Nephron (organoid): ENCODE measurements at regions not wholly inside any gene's neighbourhood (a gene's known extent, or its start where the extent isn't known, plus 50 kb on each side); places are given as distances from the start of the nearest gene placed in this dataset.

ENCODE experiments used
- H3K27ac Mint-ChIP-seq, 3 experiments: 2 replicates each; pipeline ENCODE4 v1.8.0; 2020; ENCODE audit warnings: mixed read lengths in 3 of 3, mild to moderate bottlenecking in 2 of 3, moderate library complexity in 1 of 3
- H3K27me3 Mint-ChIP-seq: 2 replicates; pipeline ENCODE4 v1.8.0; 2021; ENCODE audit warnings: low read depth, mild to moderate bottlenecking, moderate library complexity, mixed read lengths
- H3K36me3 Mint-ChIP-seq: 2 replicates; pipeline ENCODE4 v1.8.0; 2020; ENCODE audit warnings: low read depth, mixed read lengths
- H3K4me1 Mint-ChIP-seq: 2 replicates; pipeline ENCODE4 v1.8.0; 2020; ENCODE audit warnings: mixed read lengths
- H3K4me3 Mint-ChIP-seq, 3 experiments: 2 replicates each; pipeline ENCODE4 v1.8.0; 2020; ENCODE audit warnings: mild to moderate bottlenecking in 3 of 3, mixed read lengths in 3 of 3, moderate library complexity in 2 of 3
- H3K9me3 Mint-ChIP-seq: 2 replicates; pipeline ENCODE4 v1.8.0; 2020; ENCODE audit warnings: mixed read lengths
- CTCF ChIP-seq, 3 experiments: fragments of 200-600 bp; sonication (generic); IDR thresholded peaks; one replicate each; pipeline ENCODE4 v1.5.0; 2021; ENCODE audit warnings: antibody characterized with exemption in 3 of 3; ENCODE audit not compliant: unreplicated experiment in 3 of 3

GRCh38 chr1:79448426-79448825 is 441.9 kb upstream of the ADGRL4 start:
- H3K9me3 Mint-ChIP-seq, result no peaks in the 10 kb centered on the region
- H3K27ac Mint-ChIP-seq, result no peak overlapping the region
- no peaks in the 10 kb centered on the region for H3K27me3 Mint-ChIP-seq
- no peak overlapping the region for H3K4me3 Mint-ChIP-seq
- H3K4me1 Mint-ChIP-seq, result peaks cover 3% of the 10 kb centered on the region
- H3K36me3 Mint-ChIP-seq, result no peaks in the 10 kb centered on the region
- TF ChIP-seq CTCF (IDR thresholded peaks at IDR 0.05; ENCODE audit: unreplicated experiment in 3 of 3), result no peak

- H3K4me1 Mint-ChIP-seq, result no peaks in the 10 kb centered on the region
- H3K36me3 Mint-ChIP-seq, result no peaks in the 10 kb centered on the region
- no peak for TF ChIP-seq CTCF (IDR thresholded peaks at IDR 0.05; ENCODE audit: unreplicated experiment in 3 of 3)
- H3K4me3 Mint-ChIP-seq, result no peak overlapping the region
- no peak overlapping the region for H3K27ac Mint-ChIP-seq
- H3K9me3 Mint-ChIP-seq, result no peaks in the 10 kb centered on the region
- H3K27me3 Mint-ChIP-seq, result no peaks in the 10 kb centered on the region
Observed at GRCh38 chr1:79441238-79441637, 434.7 kb upstream of the ADGRL4 start.

GRCh38 chr1:79437540-79437939 is 431.0 kb upstream of the ADGRL4 start:
- Mint-ChIP-seq H3K27ac (no peak overlapping the region), H3K9me3 (no peaks in the 10 kb centered on the region), H3K27me3 (no peaks in the 10 kb centered on the region), H3K4me3 (no peak overlapping the region), H3K4me1 (no peaks in the 10 kb centered on the region), H3K36me3 (no peaks in the 10 kb centered on the region)
- no peak for TF ChIP-seq CTCF (IDR thresholded peaks at IDR 0.05; ENCODE audit: unreplicated experiment in 3 of 3)

- Mint-ChIP-seq H3K4me1 (no peaks in the 10 kb centered on the region), H3K4me3 (no peak overlapping the region), H3K36me3 (no peaks in the 10 kb centered on the region), H3K9me3 (no peaks in the 10 kb centered on the region), H3K27me3 (no peaks in the 10 kb centered on the region), H3K27ac (no peak overlapping the region)
- TF ChIP-seq CTCF (IDR thresholded peaks at IDR 0.05; ENCODE audit: unreplicated experiment in 3 of 3), result no peak
Observed at GRCh38 chr1:79431340-79431739, 424.8 kb upstream of the ADGRL4 start.

GRCh38 chr1:79430437-79430836 is 423.9 kb upstream of the ADGRL4 start:
- Mint-ChIP-seq H3K27me3 (no peaks in the 10 kb centered on the region), H3K27ac (no peak overlapping the region), H3K4me1 (no peaks in the 10 kb centered on the region), H3K36me3 (no peaks in the 10 kb centered on the region), H3K9me3 (no peaks in the 10 kb centered on the region), H3K4me3 (no peak overlapping the region)
- TF ChIP-seq CTCF (IDR thresholded peaks at IDR 0.05; ENCODE audit: unreplicated experiment in 3 of 3), result no peak

GRCh38 chr1:79422726-79423125 is 416.2 kb upstream of the ADGRL4 start:
- no peaks in the 10 kb centered on the region for H3K36me3 Mint-ChIP-seq
- H3K27ac Mint-ChIP-seq, result no peak overlapping the region
- no peak overlapping the region for H3K4me3 Mint-ChIP-seq
- H3K27me3 Mint-ChIP-seq, result no peaks in the 10 kb centered on the region
- H3K9me3 Mint-ChIP-seq, result peaks cover 4% of the 10 kb centered on the region
- no peak for TF ChIP-seq CTCF (IDR thresholded peaks at IDR 0.05; ENCODE audit: unreplicated experiment in 3 of 3)
- no peaks in the 10 kb centered on the region for H3K4me1 Mint-ChIP-seq
